Panc1 (cell line): ENCODE measurements at regions not wholly inside any gene's neighbourhood (a gene's known extent, or its start where the extent isn't known, plus 50 kb on each side); places are given as distances from the start of the nearest gene placed in this dataset.

ENCODE experiments used
- ATAC-seq: fragments of 200-7000 bp; cut with Tn5 transposase; 2 replicates; pipeline ENCODE4 v1.9.1; 2020; ENCODE audit warnings: mild to moderate bottlenecking, moderate library complexity
- BruUV-seq: library from RNA; stranded (reverse); fragments of 400-500 nt; replicated peaks from 2 replicates; lab custom pipeline; 2021; lab: Mats Ljungman, UMichigan
- CTCF ChIA-PET: fragments of 300-600 bp; sonication (Branson Sonifier 250); formaldehyde crosslinking; loops from one replicate; lab custom pipeline; 2022; ENCODE audit warnings: antibody characterized with exemption; lab: Charles Lee
- POLR2A ChIA-PET: fragments of 300-600 bp; sonication (Branson Sonifier 250); formaldehyde crosslinking; loops from one replicate; lab custom pipeline; 2022; ENCODE audit warnings: antibody characterized with exemption; lab: Charles Lee
- DNase-seq: peaks from one replicate; pipeline ENCODE4 v3.0.0-alpha.2; 2010; ENCODE audit warnings: low read depth, low spot score
- H3K27ac ChIP-seq: 2 replicates; pipeline ENCODE4 v1.5.1; 2011; ENCODE audit warnings: mild to moderate bottlenecking, low read length, inconsistent platforms
- H3K27me3 ChIP-seq: fragments of 200-500 bp; sonication (Bioruptor generic); 2 replicates; pipeline ENCODE4 v1.6.0; 2014; ENCODE audit warnings: low read length, inconsistent platforms; ENCODE audit not compliant: control insufficient read depth, insufficient read depth
- H3K36me3 ChIP-seq: fragments of 200-500 bp; sonication (Bioruptor generic); 2 replicates; pipeline ENCODE4 v1.5.1; 2014; ENCODE audit warnings: inconsistent platforms, mild to moderate bottlenecking, low read length, moderate library complexity; ENCODE audit not compliant: control insufficient read depth, insufficient read depth
- H3K4me1 ChIP-seq: 2 replicates; pipeline ENCODE4 v1.5.1; 2011; ENCODE audit warnings: inconsistent platforms, mild to moderate bottlenecking, low read length, moderate library complexity; ENCODE audit not compliant: control insufficient read depth, insufficient read depth
- H3K4me3 ChIP-seq, 2 experiments: 2 replicates each; pipeline ENCODE4 v1.5.1; 2011 to 2012; ENCODE audit warnings: low read depth in 2 of 2, low read length in 2 of 2, mild to moderate bottlenecking in 2 of 2, inconsistent platforms in 1 of 2, moderate library complexity in 1 of 2
- H3K9me3 ChIP-seq: fragments of 200-500 bp; sonication (Bioruptor generic); 2 replicates; pipeline ENCODE4 v1.5.1; 2014; ENCODE audit warnings: low read depth, mild to moderate bottlenecking, inconsistent platforms, low read length, moderate library complexity; ENCODE audit not compliant: control insufficient read depth, insufficient read depth
- POLR2AphosphoS5 ChIP-seq: IDR thresholded peaks from 2 replicates; pipeline ENCODE4 v1.6.1; 2012; ENCODE audit warnings: mild to moderate bottlenecking, low read depth, low read length, moderate library complexity
- REST ChIP-seq, 2 experiments: IDR thresholded peaks; 2 replicates each; pipeline ENCODE4 v1.6.1; 2011 to 2012; ENCODE audit warnings: low read depth in 2 of 2, control low read depth in 1 of 2, low read length in 1 of 2, mild to moderate bottlenecking in 1 of 2, moderate library complexity in 1 of 2; ENCODE audit not compliant: insufficient read depth in 1 of 2
- SIN3A ChIP-seq: IDR thresholded peaks from 2 replicates; pipeline ENCODE4 v1.6.1; 2012; ENCODE audit warnings: low read depth, mild to moderate bottlenecking, low read length, moderate library complexity, borderline replicate concordance; ENCODE audit not compliant: insufficient read depth
- TCF7L2 ChIP-seq: IDR thresholded peaks from 2 replicates; pipeline ENCODE4 v1.6.1; 2011; ENCODE audit warnings: mild to moderate bottlenecking, low read depth, low read length, inconsistent platforms
- in situ Hi-C: cut with HindIII; loops from 2 replicates; pipeline ENCODE4 v1.10.0; 2016; ENCODE audit warnings: low sequenced_read_pairs, low pct_unique_long_range_greater_than_20kb
- intact Hi-C: fragments of 100-400 bp; cut with micrococcal nuclease; formaldehyde crosslinking; loops from one replicate; pipeline ENCODE4 v1.10.0; 2022; ENCODE audit not compliant: unreplicated experiment
- TF ChIP-seq, protein P1 (sequence below): fragments of 450-650 bp; IDR thresholded peaks from 2 replicates; pipeline ENCODE4 v1.5.1; 2017; ENCODE audit warnings: mild to moderate bottlenecking

- DNase-seq (no peak), ATAC-seq (no peak)
- H3K27ac ChIP-seq: no peak overlapping the region
- no TSS peak for BruUV-seq
- no peaks in the 10 kb centered on the region for H3K9me3 ChIP-seq
- no peaks in the 10 kb centered on the region for H3K4me1 ChIP-seq
- no peaks in the 10 kb centered on the region for H3K27me3 ChIP-seq
- CTCF ChIA-PET: no interaction called here
- H3K4me3 ChIP-seq: no peak overlapping the region
- H3K36me3 ChIP-seq: no peaks in the 10 kb centered on the region
- TF ChIP-seq, protein P1, sequence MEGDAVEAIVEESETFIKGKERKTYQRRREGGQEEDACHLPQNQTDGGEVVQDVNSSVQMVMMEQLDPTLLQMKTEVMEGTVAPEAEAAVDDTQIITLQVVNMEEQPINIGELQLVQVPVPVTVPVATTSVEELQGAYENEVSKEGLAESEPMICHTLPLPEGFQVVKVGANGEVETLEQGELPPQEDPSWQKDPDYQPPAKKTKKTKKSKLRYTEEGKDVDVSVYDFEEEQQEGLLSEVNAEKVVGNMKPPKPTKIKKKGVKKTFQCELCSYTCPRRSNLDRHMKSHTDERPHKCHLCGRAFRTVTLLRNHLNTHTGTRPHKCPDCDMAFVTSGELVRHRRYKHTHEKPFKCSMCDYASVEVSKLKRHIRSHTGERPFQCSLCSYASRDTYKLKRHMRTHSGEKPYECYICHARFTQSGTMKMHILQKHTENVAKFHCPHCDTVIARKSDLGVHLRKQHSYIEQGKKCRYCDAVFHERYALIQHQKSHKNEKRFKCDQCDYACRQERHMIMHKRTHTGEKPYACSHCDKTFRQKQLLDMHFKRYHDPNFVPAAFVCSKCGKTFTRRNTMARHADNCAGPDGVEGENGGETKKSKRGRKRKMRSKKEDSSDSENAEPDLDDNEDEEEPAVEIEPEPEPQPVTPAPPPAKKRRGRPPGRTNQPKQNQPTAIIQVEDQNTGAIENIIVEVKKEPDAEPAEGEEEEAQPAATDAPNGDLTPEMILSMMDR: no peak
- TF ChIP-seq POLR2AphosphoS5 (no peak), REST (IDR thresholded peaks at IDR 0.05; ENCODE audit: insufficient read depth in 1 of 2, low read depth in 2 of 2, low read length in 1 of 2) (no peak), SIN3A (no peak), TCF7L2 (no peak)
- in situ Hi-C loops (no loop called here), intact Hi-C loops (no loop called here)
- POLR2A ChIA-PET: no interaction called here
These were observed 644.6 kb upstream of the RAB6C start for GRCh38 chr2:129334696-129335410.

DNA sequence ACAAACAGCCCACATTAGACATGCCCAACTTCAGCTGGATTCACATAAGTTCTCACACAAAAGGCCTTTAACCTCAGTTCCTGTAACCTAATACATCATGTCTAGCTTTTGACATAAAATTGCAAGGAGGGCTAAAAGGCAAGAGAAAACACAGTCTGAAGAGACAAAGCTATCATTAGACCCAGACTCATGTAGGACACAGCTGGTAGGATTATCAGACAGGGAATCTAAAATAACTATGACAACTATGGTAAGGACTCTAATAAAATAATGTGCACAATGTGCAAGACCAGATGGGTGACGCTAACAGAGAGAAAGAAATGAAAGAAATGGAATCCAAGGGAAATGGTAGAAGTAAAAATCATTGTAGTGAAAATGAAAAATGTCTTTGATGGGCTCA is 643.2 kb upstream of the RAB6C start:
- Histone ChIP-seq H3K4me3 (no peak overlapping the region), H3K27me3 (no peaks in the 10 kb centered on the region), H3K4me1 (no peaks in the 10 kb centered on the region), H3K36me3 (no peaks in the 10 kb centered on the region), H3K27ac (no peak overlapping the region), H3K9me3 (no peaks in the 10 kb centered on the region)
- ChIA-PET POLR2A (no interaction called here), CTCF (no interaction called here)
- TF ChIP-seq TCF7L2: no peak
- TF ChIP-seq, protein P1: no peak
- no peak for TF ChIP-seq POLR2AphosphoS5
- TF ChIP-seq SIN3A: no peak
- TF ChIP-seq REST (IDR thresholded peaks at IDR 0.05; ENCODE audit: insufficient read depth in 1 of 2, low read depth in 2 of 2, low read length in 1 of 2): no peak
- BruUV-seq: no TSS peak
- in situ Hi-C loops: no loop called here
- intact Hi-C loops: no loop called here
- no peak for ATAC-seq
- no peak for DNase-seq
